GM23338 (cell line): ENCODE measurements at regions not wholly inside any gene's neighbourhood (a gene's known extent, or its start where the extent isn't known, plus 50 kb on each side); places are given as distances from the start of the nearest gene placed in this dataset.

Source experiments
- ATAC-seq: fragments of 200-7000 bp; cut with Tn5 transposase; 3 replicates; pipeline ENCODE4 v1.9.1; 2020
- DNase-seq: peaks from one replicate; pipeline ENCODE4 v3.0.0-alpha.2; 2015; ENCODE audit warnings: low spot score
- H2AFZ ChIP-seq: fragments of 200-600 bp; sonication (generic); 2 replicates; pipeline ENCODE4 v1.8.0; 2016; ENCODE audit warnings: antibody characterized with exemption, mild to moderate bottlenecking, moderate library complexity
- H3F3A ChIP-seq: fragments of 200-600 bp; sonication (generic); replicated peaks from 2 replicates; pipeline ENCODE4 v1.8.0; 2017; ENCODE audit warnings: antibody characterized with exemption, mixed run types, low read depth
- H3K27ac ChIP-seq: fragments of 200-600 bp; sonication (generic); 2 replicates; pipeline ENCODE4 v1.6.1; 2016; ENCODE audit warnings: low read depth
- H3K27me3 ChIP-seq: fragments of 200-600 bp; sonication (generic); 2 replicates; pipeline ENCODE4 v1.8.0; 2016; ENCODE audit warnings: mild to moderate bottlenecking, mixed run types, moderate library complexity; ENCODE audit not compliant: insufficient read depth
- H3K36me3 ChIP-seq: fragments of 200-600 bp; sonication (generic); 2 replicates; pipeline ENCODE4 v1.8.0; 2016; ENCODE audit warnings: mild to moderate bottlenecking; ENCODE audit not compliant: insufficient read depth
- H3K4me1 ChIP-seq: fragments of 200-600 bp; sonication (generic); 2 replicates; pipeline ENCODE4 v1.8.0; 2016; ENCODE audit warnings: mild to moderate bottlenecking, moderate library complexity; ENCODE audit not compliant: insufficient read depth
- H3K4me2 ChIP-seq: fragments of 200-600 bp; sonication (generic); 2 replicates; pipeline ENCODE4 v1.7.1; 2017; ENCODE audit warnings: mixed run types
- H3K4me3 ChIP-seq: fragments of 200-600 bp; sonication (generic); 2 replicates; pipeline ENCODE4 v1.6.1; 2016; ENCODE audit warnings: mixed run types
- H3K79me2 ChIP-seq: fragments of 200-600 bp; sonication (generic); replicated peaks from 2 replicates; pipeline ENCODE4 v1.8.0; 2017; ENCODE audit warnings: mild to moderate bottlenecking; ENCODE audit not compliant: insufficient read depth
- H3K9me2 ChIP-seq: fragments of 200-600 bp; sonication (generic); 2 replicates; pipeline ENCODE4 v1.8.0; 2017; ENCODE audit not compliant: insufficient read depth
- H4K20me1 ChIP-seq: fragments of 200-600 bp; sonication (generic); replicated peaks from 2 replicates; pipeline ENCODE4 v1.8.0; 2017; ENCODE audit warnings: mild to moderate bottlenecking; ENCODE audit not compliant: insufficient read depth
- H3K27ac Mint-ChIP-seq: 2 replicates; pipeline ENCODE4 v1.8.0; 2020; ENCODE audit warnings: inconsistent platforms, mild to moderate bottlenecking, moderate library complexity, mixed read lengths
- H3K27me3 Mint-ChIP-seq: 3 replicates; pipeline ENCODE4 v1.8.0; 2022; ENCODE audit warnings: low read depth, mild to moderate bottlenecking, moderate library complexity, mixed read lengths, inconsistent platforms; ENCODE audit not compliant: insufficient read depth, poor library complexity
- H3K36me3 Mint-ChIP-seq: 3 replicates; pipeline ENCODE4 v1.8.0; 2021; ENCODE audit warnings: low read depth, mild to moderate bottlenecking, inconsistent platforms, moderate library complexity, mixed read lengths
- H3K4me1 Mint-ChIP-seq: 3 replicates; pipeline ENCODE4 v1.8.0; 2020; ENCODE audit warnings: mild to moderate bottlenecking, inconsistent platforms, mixed read lengths
- H3K4me3 Mint-ChIP-seq: 3 replicates; pipeline ENCODE4 v1.8.0; 2021; ENCODE audit warnings: moderate library complexity, mild to moderate bottlenecking, inconsistent platforms, mixed read lengths
- H3K9me3 Mint-ChIP-seq: 3 replicates; pipeline ENCODE4 v1.8.0; 2020; ENCODE audit warnings: moderate library complexity, mild to moderate bottlenecking, inconsistent platforms, mixed read lengths
- CREB1 ChIP-seq: fragments of 250-450 bp; sonication (Bioruptor Pico); IDR thresholded peaks from 2 replicates; pipeline ENCODE4 v1.5.0; 2020; ENCODE audit warnings: low read depth, mild to moderate bottlenecking, moderate library complexity
- CTCF ChIP-seq, 2 experiments: fragments of 200-600 bp in 1 of 2; sonication (generic) in 1 of 2; conservative IDR thresholded peaks; 2 replicates each; pipeline versions ENCODE4 v1.5.1 to v1.6.1; 2016 to 2017; ENCODE audit warnings: antibody characterized with exemption in 2 of 2, low read depth in 2 of 2, mild to moderate bottlenecking in 2 of 2, moderate library complexity in 1 of 2
- EZH2 ChIP-seq: fragments of 200-600 bp; sonication (generic); IDR thresholded peaks from one replicate; pipeline ENCODE4 v1.8.0; 2017; ENCODE audit warnings: antibody characterized with exemption, mild to moderate bottlenecking, low read depth; ENCODE audit not compliant: unreplicated experiment
- EZH2phosphoT487 ChIP-seq: fragments of 200-600 bp; sonication (generic); IDR thresholded peaks from one replicate; pipeline ENCODE4 v1.8.1; 2018; ENCODE audit warnings: antibody characterized with exemption; ENCODE audit not compliant: unreplicated experiment
- JUNB ChIP-seq: IDR thresholded peaks from one replicate; pipeline ENCODE4 v1.6.1; 2016; ENCODE audit warnings: antibody characterized with exemption; ENCODE audit not compliant: unreplicated experiment
- POLR2AphosphoS5 ChIP-seq: IDR thresholded peaks from 2 replicates; pipeline ENCODE4 v1.6.1; 2016; ENCODE audit warnings: antibody characterized with exemption, low read depth
- REST ChIP-seq: IDR thresholded peaks from one replicate; pipeline ENCODE4 v1.6.1; 2018; ENCODE audit warnings: antibody characterized with exemption; ENCODE audit not compliant: unreplicated experiment
- STAT1 ChIP-seq: IDR thresholded peaks from one replicate; pipeline ENCODE4 v1.6.1; 2016; ENCODE audit warnings: antibody characterized with exemption; ENCODE audit not compliant: unreplicated experiment
- ZNF462 ChIP-seq: fragments of 250-450 bp; sonication (Bioruptor Pico); IDR thresholded peaks from 2 replicates; pipeline ENCODE4 v1.5.0; 2020; ENCODE audit warnings: mild to moderate bottlenecking, moderate library complexity

GRCh38 chr2:215870986-215871385 is 142.4 kb downstream of the MREG start:
- Mint-ChIP-seq H3K9me3 (no peaks in the 10 kb centered on the region), H3K4me1 (peaks cover 6% of the 10 kb centered on the region; the same call in 2 of the 3 replicates), H3K36me3 (no peaks in the 10 kb centered on the region), H3K27ac (no peak overlapping the region), H3K4me3 (no peak overlapping the region), H3K27me3 (no peaks in the 10 kb centered on the region)
- Histone ChIP-seq H4K20me1 (no peaks in the 10 kb centered on the region), H3K79me2 (no peaks in the 10 kb centered on the region), H2AFZ (no peak overlapping the region), H3K4me1 (no peaks in the 10 kb centered on the region), H3K27me3 (no peaks in the 10 kb centered on the region), H3K4me3 (no peak overlapping the region), H3K9me2 (peaks cover 11% of the 10 kb centered on the region; the same call in 1 of the 2 replicates), H3K4me2 (no peak overlapping the region), H3K27ac (no peak overlapping the region), H3F3A (no peaks in the 10 kb centered on the region), H3K36me3 (no peaks in the 10 kb centered on the region)
- DNase-seq (peak; percentile 75), ATAC-seq (peak; percentile 95)
- TF ChIP-seq EZH2phosphoT487 (no peak), ZNF462 (CRISPR knock-in tag) (0 out of 2 replicates have a peak, but pooled peaks have one; percentile 5), CTCF (conservative IDR thresholded peaks at IDR 0.05; ENCODE audit: low read depth in 2 of 2) (peak; percentile 67 to 78)

GRCh38 chr2:215870088-215870490 is 143.3 kb downstream of the MREG start:
- Histone ChIP-seq H3K9me2 (peaks cover 9% of the 10 kb centered on the region; the same call in 1 of the 2 replicates), H3K4me1 (no peaks in the 10 kb centered on the region), H4K20me1 (no peaks in the 10 kb centered on the region), H3K79me2 (no peaks in the 10 kb centered on the region), H2AFZ (no peak overlapping the region), H3K4me3 (no peak overlapping the region), H3K4me2 (no peak overlapping the region), H3K36me3 (no peaks in the 10 kb centered on the region), H3K27me3 (no peaks in the 10 kb centered on the region), H3F3A (no peaks in the 10 kb centered on the region), H3K27ac (no peak overlapping the region)
- ATAC-seq (no peak), DNase-seq (no peak)
- Mint-ChIP-seq H3K4me3 (no peak overlapping the region), H3K36me3 (no peaks in the 10 kb centered on the region), H3K9me3 (no peaks in the 10 kb centered on the region), H3K27ac (no peak overlapping the region), H3K4me1 (peaks cover 6% of the 10 kb centered on the region; the same call in 2 of the 3 replicates), H3K27me3 (no peaks in the 10 kb centered on the region)
- TF ChIP-seq REST, result no peak
- TF ChIP-seq JUNB, result no peak
- TF ChIP-seq POLR2AphosphoS5, result no peak
- no peak for TF ChIP-seq CREB1 (CRISPR knock-in tag)
- TF ChIP-seq STAT1, result no peak
- no peak for TF ChIP-seq EZH2
